Neuronal stem cell (in vitro differentiated cells): ENCODE measurements at regions not wholly inside any gene's neighbourhood (a gene's known extent, or its start where the extent isn't known, plus 50 kb on each side); places are given as distances from the start of the nearest gene placed in this dataset.

Experiments
- DNase-seq: peaks from one replicate; pipeline ENCODE4 v3.0.0-alpha.2; 2013; ENCODE audit warnings: low spot score
- H2AFZ ChIP-seq: one replicate; pipeline ENCODE4 v1.6.1; 2013; ENCODE audit warnings: mild to moderate bottlenecking, low read length, inconsistent platforms
- H2AK5ac ChIP-seq: 2 replicates; pipeline ENCODE4 v1.6.1; 2013; ENCODE audit warnings: low read depth, mild to moderate bottlenecking, inconsistent platforms, low read length, moderate library complexity, mixed read lengths
- H2BK120ac ChIP-seq: 2 replicates; pipeline ENCODE4 v1.6.1; 2013; ENCODE audit warnings: low read depth, mild to moderate bottlenecking, inconsistent platforms, low read length, moderate library complexity, mixed read lengths
- H2BK12ac ChIP-seq: one replicate; pipeline ENCODE4 v1.6.1; 2013; ENCODE audit warnings: low read length, inconsistent platforms
- H2BK15ac ChIP-seq: 2 replicates; pipeline ENCODE4 v1.6.1; 2013; ENCODE audit warnings: mild to moderate bottlenecking, low read length, inconsistent platforms, mixed read lengths
- H2BK5ac ChIP-seq: one replicate; pipeline ENCODE4 v1.6.1; 2013; ENCODE audit warnings: inconsistent platforms, mild to moderate bottlenecking, low read length, moderate library complexity
- H3K14ac ChIP-seq: one replicate; pipeline ENCODE4 v1.6.1; 2013; ENCODE audit warnings: low read length, inconsistent platforms
- H3K18ac ChIP-seq: 2 replicates; pipeline ENCODE4 v1.6.1; 2013; ENCODE audit warnings: low read length, inconsistent platforms
- H3K23ac ChIP-seq: 2 replicates; pipeline ENCODE4 v1.6.1; 2013; ENCODE audit warnings: low read depth, mild to moderate bottlenecking, mixed read lengths, low read length, inconsistent platforms; ENCODE audit not compliant: poor library complexity
- H3K27ac ChIP-seq: replicated peaks from 3 replicates; pipeline ENCODE4 v1.5.1; 2013; ENCODE audit warnings: low read length, inconsistent platforms
- H3K27me3 ChIP-seq, 3 experiments: 2 replicates each; pipeline ENCODE4 v1.6.1; 2013; ENCODE audit warnings: low read length in 3 of 3, mild to moderate bottlenecking in 2 of 3, inconsistent platforms in 1 of 3, low read depth in 1 of 3, mixed read lengths in 1 of 3, moderate library complexity in 1 of 3; ENCODE audit not compliant: control insufficient read depth in 3 of 3, insufficient read depth in 3 of 3
- H3K36me3 ChIP-seq, 2 donors: replicated peaks in 1 of 2; 2 replicates each; pipeline ENCODE4 v1.6.1; 2013; ENCODE audit warnings: low read length in 2 of 2; ENCODE audit not compliant: control insufficient read depth in 2 of 2, insufficient read depth in 2 of 2
- H3K4ac ChIP-seq: 2 replicates; pipeline ENCODE4 v1.6.1; 2013; ENCODE audit warnings: inconsistent platforms, mild to moderate bottlenecking, low read length, moderate library complexity
- H3K4me1 ChIP-seq, 2 donors: 1 replicate in 1 of 2; 2 replicates in 1 of 2; pipeline ENCODE4 v1.6.1; 2013; ENCODE audit warnings: low read length in 2 of 2, low read depth in 1 of 2; ENCODE audit not compliant: control insufficient read depth in 2 of 2, insufficient read depth in 1 of 2
- H3K4me2 ChIP-seq: one replicate; pipeline ENCODE4 v1.6.1; 2013; ENCODE audit warnings: mild to moderate bottlenecking, low read length, inconsistent platforms; ENCODE audit not compliant: insufficient read depth, poor library complexity, severe bottlenecking
- H3K4me3 ChIP-seq, 2 donors: 2 replicates each; pipeline ENCODE4 v1.5.1; 2013; ENCODE audit warnings: low read length in 2 of 2, mild to moderate bottlenecking in 2 of 2, inconsistent platforms in 1 of 2, moderate library complexity in 1 of 2
- H3K79me1 ChIP-seq: one replicate; pipeline ENCODE4 v1.6.1; 2013; ENCODE audit warnings: low read depth, mild to moderate bottlenecking, inconsistent platforms, low read length, moderate library complexity
- H3K9ac ChIP-seq: one replicate; pipeline ENCODE4 v1.6.1; 2013; ENCODE audit warnings: mild to moderate bottlenecking, low read depth, low read length, inconsistent platforms; ENCODE audit not compliant: poor library complexity
- H3K9me3 ChIP-seq, 2 donors: replicated peaks in 1 of 2; 2 replicates each; pipeline versions ENCODE3 to v1.6.1; 2013; ENCODE audit warnings: low read length in 2 of 2, mild to moderate bottlenecking in 2 of 2, inconsistent platforms in 1 of 2, low read depth in 1 of 2, mixed read lengths in 1 of 2, moderate library complexity in 1 of 2; ENCODE audit not compliant: control insufficient read depth in 2 of 2, insufficient read depth in 1 of 2
- H4K8ac ChIP-seq: one replicate; pipeline ENCODE4 v1.6.1; 2013; ENCODE audit warnings: low read depth, mild to moderate bottlenecking, inconsistent platforms, low read length, moderate library complexity
- H4K91ac ChIP-seq: one replicate; pipeline ENCODE4 v1.6.1; 2013; ENCODE audit warnings: low read length, low read depth, mild to moderate bottlenecking, inconsistent platforms; ENCODE audit not compliant: poor library complexity
- WGBS, 2 donors: extraction: QIAGEN DNeasy Blood & Tissue Kit; methylation state at CpG; one replicate each; pipeline ENCODE4 v1.1.7; 2013; ENCODE audit warnings: missing lambda C conversion rate in 2 of 2, mixed read lengths in 1 of 2; ENCODE audit not compliant: insufficient read length in 2 of 2, insufficient replicate concordance in 1 of 2; ENCODE audit errors: extremely low coverage in 2 of 2; 5-methylcytosine and 5-hydroxymethylcytosine counted together

GRCh38 chr6:126152372-126152745 is 166.0 kb downstream of the TRMT11 start:
- Histone ChIP-seq H3K36me3 (no peaks in the 10 kb centered on the region), H4K8ac (no peak overlapping the region), H2AFZ (no peak overlapping the region), H3K9me3 (peaks cover 0 to 2% of the 10 kb centered on the region in 2 donors), H3K18ac (no peak overlapping the region), H3K23ac (no peak overlapping the region), H2AK5ac (no peak overlapping the region), H2BK120ac (no peak overlapping the region), H4K91ac (no peak overlapping the region), H3K27ac (no peak overlapping the region), H3K9ac (no peak overlapping the region), H3K27me3 (peaks cover 0 to 2% (median 0%) of the 10 kb centered on the region in 3 experiments), H2BK12ac (no peak overlapping the region), H2BK5ac (no peak overlapping the region), H3K4me2 (no peak overlapping the region), H3K79me1 (peaks cover 1% of the 10 kb centered on the region), H3K4me1 (peaks cover 4% of the 10 kb centered on the region in 2 donors), H2BK15ac (no peak overlapping the region), H3K4ac (no peak overlapping the region), H3K4me3 (no peak overlapping the region), H3K14ac (no peak overlapping the region)
- DNase-seq: no peak

GRCh38 chr6:126153661-126154060 is 167.3 kb downstream of the TRMT11 start:
- Histone ChIP-seq H3K9ac (no peak overlapping the region), H2AK5ac (no peak overlapping the region), H4K8ac (no peak overlapping the region), H2AFZ (no peak overlapping the region), H3K79me1 (no peaks in the 10 kb centered on the region), H3K4ac (no peak overlapping the region), H3K27me3 (peaks cover 0 to 2% (median 0%) of the 10 kb centered on the region in 3 experiments), H3K18ac (peak overlapping the region; percentile 52), H2BK15ac (no peak overlapping the region), H3K23ac (no peak overlapping the region), H3K14ac (no peak overlapping the region), H4K91ac (no peak overlapping the region), H3K4me1 (peaks cover 2 to 3% of the 10 kb centered on the region in 2 donors), H3K4me3 (no peak overlapping the region), H3K9me3 (peaks cover 0 to 2% of the 10 kb centered on the region in 2 donors), H3K4me2 (no peak overlapping the region), H2BK12ac (no peak overlapping the region), H3K36me3 (no peaks in the 10 kb centered on the region), H3K27ac (no peak overlapping the region), H2BK120ac (no peak overlapping the region), H2BK5ac (no peak overlapping the region)
- no CpG with 5 or more reads among the region's 3 CpGs for WGBS, 2 donors
- no peak for DNase-seq

GRCh38 chr6:126156973-126157372 is 170.6 kb downstream of the TRMT11 start:
- Histone ChIP-seq H2BK120ac (no peak overlapping the region), H3K79me1 (no peaks in the 10 kb centered on the region), H4K91ac (no peak overlapping the region), H2AK5ac (no peak overlapping the region), H3K4ac (no peak overlapping the region), H3K18ac (no peak overlapping the region), H3K9ac (no peak overlapping the region), H3K9me3 (peaks cover 0 to 2% of the 10 kb centered on the region in 2 donors), H3K14ac (no peak overlapping the region), H3K27me3 (no peaks in the 10 kb centered on the region), H3K4me3 (no peak overlapping the region), H2BK5ac (no peak overlapping the region), H3K23ac (no peak overlapping the region), H2AFZ (no peak overlapping the region), H4K8ac (no peak overlapping the region), H2BK15ac (no peak overlapping the region), H3K4me1 (peaks cover 2 to 3% of the 10 kb centered on the region in 2 donors), H3K27ac (no peak overlapping the region), H3K36me3 (no peaks in the 10 kb centered on the region), H3K4me2 (no peak overlapping the region), H2BK12ac (no peak overlapping the region)
- no peak for DNase-seq
- WGBS, 2 donors: no CpG with 5 or more reads among the region's 1 CpG

- no CpG with 5 or more reads among the region's 2 CpGs for WGBS, 2 donors
- Histone ChIP-seq H3K14ac (no peak overlapping the region), H3K79me1 (no peaks in the 10 kb centered on the region), H3K36me3 (no peaks in the 10 kb centered on the region), H2BK120ac (no peak overlapping the region), H2BK5ac (no peak overlapping the region), H4K8ac (no peak overlapping the region), H3K27ac (no peak overlapping the region), H2AFZ (no peak overlapping the region), H3K9me3 (no peaks in the 10 kb centered on the region), H2BK12ac (no peak overlapping the region), H3K4me3 (no peak overlapping the region), H3K4me2 (no peak overlapping the region), H3K4me1 (no peaks in the 10 kb centered on the region), H3K27me3 (no peaks in the 10 kb centered on the region), H4K91ac (no peak overlapping the region), H3K9ac (no peak overlapping the region), H2BK15ac (no peak overlapping the region), H2AK5ac (no peak overlapping the region), H3K4ac (no peak overlapping the region), H3K23ac (no peak overlapping the region), H3K18ac (no peak overlapping the region)
- DNase-seq: no peak
Observed at GRCh38 chr6:126167726-126168125, 172.2 kb upstream of the CENPW start.
